ENCODE measurements at regions not wholly inside any gene's neighbourhood (a gene's known extent, or its start where the extent isn't known, plus 50 kb on each side); places are given as distances from the start of the nearest gene placed in this dataset.

DNA sequence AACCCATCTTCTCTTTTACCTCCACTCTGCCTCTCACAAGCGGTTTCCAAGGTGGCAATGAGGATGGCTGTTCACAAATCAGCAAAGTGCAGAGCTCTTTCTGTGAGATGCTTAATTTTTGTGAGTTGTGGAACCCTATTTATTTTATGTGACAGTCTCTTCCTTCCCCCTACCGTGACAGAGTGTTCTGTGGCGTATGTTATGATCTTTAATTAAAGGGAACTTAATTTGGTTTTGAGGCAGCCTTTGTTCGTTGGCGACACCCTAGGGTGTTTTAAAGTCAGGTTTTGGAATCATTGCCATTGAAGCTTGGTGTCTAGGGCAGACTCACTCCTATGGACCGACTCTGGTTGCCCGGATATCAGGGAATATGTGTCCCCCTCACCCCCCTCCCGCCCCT is 83.3 kb upstream of the IRX3 start:
- Histone ChIP-seq H3K36me3 (ENCODE audit: control insufficient read depth in 1 of 2, insufficient read depth in 2 of 2, low read length in 1 of 2) (no peaks in the 10 kb centered on the region), H3K27me3 (ENCODE audit: control insufficient read depth in 1 of 2, insufficient read depth in 2 of 2, low read length in 1 of 2) (no peaks in the 10 kb centered on the region), H3K4me1 (ENCODE audit: control insufficient read depth in 1 of 2, insufficient read depth in 2 of 2, low read length in 2 of 2) (no peaks in the 10 kb centered on the region), H3K27ac (ENCODE audit: low read depth in 1 of 2, low read length in 2 of 2) (no peak overlapping the region), H3K4me3 (ENCODE audit: low read length in 2 of 2) (no peak overlapping the region), H3K9me3 (ENCODE audit: control insufficient read depth, low read length) (no peaks in the 10 kb centered on the region)
- intact Hi-C loops (cut with DNase I) = no loop called here
- DNase-seq (no peak), ATAC-seq (ENCODE audit: low FRiP score) (no peak)
- WGBS, 2 donors = 81 to 86% methylated on average over 8 of the region's 8 CpGs

DNA sequence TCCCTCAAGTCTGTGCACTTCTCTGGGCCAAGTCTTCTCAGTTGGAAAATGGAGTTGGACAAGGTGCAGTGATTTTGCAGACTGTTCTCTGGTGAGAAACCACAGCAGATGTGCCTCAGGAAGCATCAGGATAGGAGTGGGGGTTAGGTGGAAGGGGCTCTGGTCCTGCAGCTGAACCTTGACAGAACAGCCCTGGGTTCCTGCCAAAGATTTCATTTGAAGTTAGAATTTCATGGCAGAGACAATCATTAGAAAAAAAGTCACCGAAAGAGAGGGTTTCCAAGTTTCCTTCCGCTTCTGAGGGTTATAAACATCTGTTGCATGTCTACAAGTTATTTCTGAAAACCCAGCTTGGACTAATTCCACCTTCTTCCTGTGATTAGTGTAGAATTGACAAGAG is 80.4 kb upstream of the IRX3 start:
- H3K27me3 ChIP-seq (ENCODE audit: control insufficient read depth in 1 of 2, insufficient read depth in 2 of 2, low read length in 1 of 2) = no peaks in the 10 kb centered on the region
- no peaks in the 10 kb centered on the region for H3K4me1 ChIP-seq (ENCODE audit: control insufficient read depth in 1 of 2, insufficient read depth in 2 of 2, low read length in 2 of 2)
- no peak overlapping the region for H3K27ac ChIP-seq (ENCODE audit: low read depth in 1 of 2, low read length in 2 of 2)
- WGBS, 2 donors = 76 to 80% methylated on average over 2 of the region's 2 CpGs
- no peaks in the 10 kb centered on the region for H3K36me3 ChIP-seq (ENCODE audit: control insufficient read depth in 1 of 2, insufficient read depth in 2 of 2, low read length in 1 of 2)
- ATAC-seq (ENCODE audit: low FRiP score) (no peak), DNase-seq (peak in 1 of 2 donors; percentile 5)
- intact Hi-C loops (cut with DNase I) = no loop called here
- no peak overlapping the region for H3K4me3 ChIP-seq (ENCODE audit: low read length in 2 of 2)
- H3K9me3 ChIP-seq (ENCODE audit: control insufficient read depth, low read length) = no peaks in the 10 kb centered on the region

- ATAC-seq (ENCODE audit: low FRiP score) (no peak), DNase-seq (peak in 1 of 2 donors; percentile 65)
- Histone ChIP-seq H3K4me3 (ENCODE audit: low read length in 2 of 2) (no peak overlapping the region), H3K9me3 (ENCODE audit: control insufficient read depth, low read length) (no peaks in the 10 kb centered on the region), H3K36me3 (ENCODE audit: control insufficient read depth in 1 of 2, insufficient read depth in 2 of 2, low read length in 1 of 2) (no peaks in the 10 kb centered on the region), H3K27me3 (ENCODE audit: control insufficient read depth in 1 of 2, insufficient read depth in 2 of 2, low read length in 1 of 2) (no peaks in the 10 kb centered on the region), H3K27ac (ENCODE audit: low read depth in 1 of 2, low read length in 2 of 2) (no peak overlapping the region), H3K4me1 (ENCODE audit: control insufficient read depth in 1 of 2, insufficient read depth in 2 of 2, low read length in 2 of 2) (no peaks in the 10 kb centered on the region)
- intact Hi-C loops (cut with DNase I) = no loop called here
- 88 to 89% methylated on average over 10 of the region's 10 CpGs for WGBS, 2 donors
Measured at GRCh38 chr16:54365990-54366634, 79.5 kb upstream of the IRX3 start.

GRCh38 chr16:54363766-54364165 is 77.2 kb upstream of the IRX3 start:
- ATAC-seq (ENCODE audit: low FRiP score) (no peak), DNase-seq (peak in 1 of 2 donors; percentile 24)
- no peak overlapping the region for H3K27ac ChIP-seq (ENCODE audit: low read depth in 1 of 2, low read length in 2 of 2)
- no peaks in the 10 kb centered on the region for H3K27me3 ChIP-seq (ENCODE audit: control insufficient read depth in 1 of 2, insufficient read depth in 2 of 2, low read length in 1 of 2)
- H3K4me3 ChIP-seq (ENCODE audit: low read length in 2 of 2) = no peak overlapping the region
- 83 to 90% methylated on average over 6 of the region's 6 CpGs for whole genome bisulfite sequencing, 2 donors
- no peaks in the 10 kb centered on the region for H3K4me1 ChIP-seq (ENCODE audit: control insufficient read depth in 1 of 2, insufficient read depth in 2 of 2, low read length in 2 of 2)
- intact Hi-C loops (cut with DNase I) = no loop called here
- H3K9me3 ChIP-seq (ENCODE audit: control insufficient read depth, low read length) = no peaks in the 10 kb centered on the region
- H3K36me3 ChIP-seq (ENCODE audit: control insufficient read depth in 1 of 2, insufficient read depth in 2 of 2, low read length in 1 of 2) = no peaks in the 10 kb centered on the region

DNA sequence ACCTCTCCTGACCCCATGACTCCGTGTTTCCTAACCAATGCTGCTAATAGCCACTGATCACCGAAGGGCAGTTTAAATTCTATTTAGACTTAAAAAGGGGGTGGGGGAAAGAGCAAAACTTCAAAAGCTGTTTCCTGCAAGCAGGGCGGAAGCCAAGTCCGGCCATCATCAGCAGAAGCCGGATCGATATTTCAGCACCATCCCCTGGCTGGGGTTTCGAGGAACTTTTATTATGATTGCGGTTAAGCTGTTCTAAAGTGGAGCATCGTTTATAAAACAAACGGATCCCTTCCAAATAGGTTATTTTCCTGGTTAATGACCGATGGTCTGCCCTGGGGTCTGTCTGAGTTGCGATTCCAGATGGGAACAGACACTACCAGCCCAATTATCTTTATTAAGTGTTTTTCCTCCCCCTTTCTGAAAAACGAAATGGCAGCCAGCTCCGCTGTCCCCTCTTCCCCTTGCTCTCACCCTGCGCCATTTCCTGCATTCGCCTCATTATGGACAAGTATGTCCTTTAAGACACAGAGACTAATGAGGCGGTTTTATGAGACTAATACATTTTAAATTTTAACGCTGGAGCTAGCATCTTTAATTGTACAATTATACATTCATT is 76.1 kb upstream of the IRX3 start:
- no peaks in the 10 kb centered on the region for H3K27me3 ChIP-seq (ENCODE audit: control insufficient read depth in 1 of 2, insufficient read depth in 2 of 2, low read length in 1 of 2)
- WGBS, 2 donors = 46 to 49% methylated on average over 18 of the region's 18 CpGs
- ATAC-seq (ENCODE audit: low FRiP score) (no peak), DNase-seq (peak in 1 of 2 donors; percentile 10)
- intact Hi-C loops (cut with DNase I) = no loop called here
- no peaks in the 10 kb centered on the region for H3K4me1 ChIP-seq (ENCODE audit: control insufficient read depth in 1 of 2, insufficient read depth in 2 of 2, low read length in 2 of 2)
- H3K36me3 ChIP-seq (ENCODE audit: control insufficient read depth in 1 of 2, insufficient read depth in 2 of 2, low read length in 1 of 2) = no peaks in the 10 kb centered on the region
- H3K27ac ChIP-seq (ENCODE audit: low read depth in 1 of 2, low read length in 2 of 2) = no peak overlapping the region
- H3K9me3 ChIP-seq (ENCODE audit: control insufficient read depth, low read length) = no peaks in the 10 kb centered on the region
- no peak overlapping the region for H3K4me3 ChIP-seq (ENCODE audit: low read length in 2 of 2)

GRCh38 chr16:54361246-54361645 is 74.7 kb upstream of the IRX3 start:
- peaks cover 1% of the 10 kb centered on the region for H3K9me3 ChIP-seq (ENCODE audit: control insufficient read depth, low read length)
- intact Hi-C loops (cut with DNase I) = no loop called here
- WGBS, 2 donors = 37 to 58% methylated on average over 1 of the region's 1 CpG

GRCh38 chr16:54360681-54361080 is 74.1 kb upstream of the IRX3 start:
- Histone ChIP-seq H3K27ac (ENCODE audit: low read depth in 1 of 2, low read length in 2 of 2) (no peak overlapping the region), H3K9me3 (ENCODE audit: control insufficient read depth, low read length) (peaks cover 1% of the 10 kb centered on the region), H3K4me3 (ENCODE audit: low read length in 2 of 2) (no peak overlapping the region), H3K36me3 (ENCODE audit: control insufficient read depth in 1 of 2, insufficient read depth in 2 of 2, low read length in 1 of 2) (no peaks in the 10 kb centered on the region), H3K27me3 (ENCODE audit: control insufficient read depth in 1 of 2, insufficient read depth in 2 of 2, low read length in 1 of 2) (no peaks in the 10 kb centered on the region), H3K4me1 (ENCODE audit: control insufficient read depth in 1 of 2, insufficient read depth in 2 of 2, low read length in 2 of 2) (no peaks in the 10 kb centered on the region)
- 24 to 29% methylated on average over 5 of the region's 5 CpGs for WGBS, 2 donors
- DNase-seq (peak in 1 of 2 donors; percentile 7), ATAC-seq (ENCODE audit: low FRiP score) (no peak)
- intact Hi-C loops (cut with DNase I) = no loop called here

More at GRCh38 chr16:54361246-54361645, 74.7 kb upstream of the IRX3 start:
- DNase-seq (no peak), ATAC-seq (ENCODE audit: low FRiP score) (no peak)
- Histone ChIP-seq H3K4me1 (ENCODE audit: control insufficient read depth in 1 of 2, insufficient read depth in 2 of 2, low read length in 2 of 2) (no peaks in the 10 kb centered on the region), H3K36me3 (ENCODE audit: control insufficient read depth in 1 of 2, insufficient read depth in 2 of 2, low read length in 1 of 2) (no peaks in the 10 kb centered on the region), H3K4me3 (ENCODE audit: low read length in 2 of 2) (no peak overlapping the region), H3K27ac (ENCODE audit: low read depth in 1 of 2, low read length in 2 of 2) (no peak overlapping the region), H3K27me3 (ENCODE audit: control insufficient read depth in 1 of 2, insufficient read depth in 2 of 2, low read length in 1 of 2) (no peaks in the 10 kb centered on the region)

DNA sequence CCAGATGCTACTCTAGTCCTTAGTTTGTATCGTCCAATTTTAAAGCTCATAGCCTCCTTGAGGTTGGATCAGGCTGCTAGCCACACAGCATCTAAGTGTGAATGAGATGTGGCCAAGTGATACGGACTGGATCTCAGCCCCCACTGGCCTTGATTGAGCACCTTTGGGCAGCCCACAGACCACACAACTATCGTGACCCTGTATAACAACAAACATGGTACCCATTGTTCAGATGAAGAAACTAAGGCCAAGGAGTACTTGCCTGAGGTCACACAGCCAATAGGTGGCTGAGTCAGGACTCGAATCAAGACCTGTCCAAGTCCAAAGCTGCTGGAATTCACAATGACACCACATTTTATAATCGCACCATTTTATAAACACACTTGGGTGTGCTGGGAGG is 73.0 kb upstream of the IRX3 start:
- WGBS, 2 donors = 68 to 71% methylated on average over 5 of the region's 5 CpGs
- Histone ChIP-seq H3K27me3 (ENCODE audit: control insufficient read depth in 1 of 2, insufficient read depth in 2 of 2, low read length in 1 of 2) (no peaks in the 10 kb centered on the region), H3K4me3 (ENCODE audit: low read length in 2 of 2) (no peak overlapping the region), H3K4me1 (ENCODE audit: control insufficient read depth in 1 of 2, insufficient read depth in 2 of 2, low read length in 2 of 2) (no peaks in the 10 kb centered on the region), H3K36me3 (ENCODE audit: control insufficient read depth in 1 of 2, insufficient read depth in 2 of 2, low read length in 1 of 2) (no peaks in the 10 kb centered on the region), H3K9me3 (ENCODE audit: control insufficient read depth, low read length) (peaks cover 1% of the 10 kb centered on the region), H3K27ac (ENCODE audit: low read depth in 1 of 2, low read length in 2 of 2) (no peak overlapping the region)
- ATAC-seq (ENCODE audit: low FRiP score) (no peak), DNase-seq (peak in 1 of 2 donors; percentile 20)
- intact Hi-C loops (cut with DNase I) = no loop called here

GRCh38 chr16:54359081-54359480 is 72.5 kb upstream of the IRX3 start:
- Histone ChIP-seq H3K36me3 (ENCODE audit: control insufficient read depth in 1 of 2, insufficient read depth in 2 of 2, low read length in 1 of 2) (no peaks in the 10 kb centered on the region), H3K27ac (ENCODE audit: low read depth in 1 of 2, low read length in 2 of 2) (no peak overlapping the region), H3K9me3 (ENCODE audit: control insufficient read depth, low read length) (peaks cover 1% of the 10 kb centered on the region), H3K27me3 (ENCODE audit: control insufficient read depth in 1 of 2, insufficient read depth in 2 of 2, low read length in 1 of 2) (no peaks in the 10 kb centered on the region), H3K4me1 (ENCODE audit: control insufficient read depth in 1 of 2, insufficient read depth in 2 of 2, low read length in 2 of 2) (no peaks in the 10 kb centered on the region), H3K4me3 (ENCODE audit: low read length in 2 of 2) (no peak overlapping the region)
- intact Hi-C loops (cut with DNase I) = no loop called here
- DNase-seq (peak in 1 of 2 donors; percentile 35), ATAC-seq (ENCODE audit: low FRiP score) (no peak)
- 79 to 82% methylated on average over 9 of the region's 9 CpGs for WGBS, 2 donors

Data from aorta (tissue), 5 donors.